ENCODE measurements at regions not wholly inside any gene's neighbourhood (a gene's known extent, or its start where the extent isn't known, plus 50 kb on each side); places are given as distances from the start of the nearest gene placed in this dataset.

- TF ChIP-seq CTCF (IDR thresholded peaks at IDR 0.05; ENCODE audit: insufficient read depth, low read length, poor library complexity, severe bottlenecking) (no peak), EZH2phosphoT487 (conservative IDR thresholded peaks at IDR 0.05; ENCODE audit: low read length) (no peak)
Observed at GRCh38 chr9:81468084-81468595, 221.2 kb downstream of the TLE1 start.
